ENCODE measurements at regions not wholly inside any gene's neighbourhood (a gene's known extent, or its start where the extent isn't known, plus 50 kb on each side); places are given as distances from the start of the nearest gene placed in this dataset.

GRCh38 chr13:30133554-30133912 lies 173.8 kb downstream of the KATNAL1 start:
- Histone ChIP-seq H2AFZ (ENCODE audit: low read depth) (no peak overlapping the region), H4K20me1 (ENCODE audit: insufficient read depth) (no peaks in the 10 kb centered on the region), H3K9me2 (no peaks in the 10 kb centered on the region), H3K36me3 (replicated peaks in 1 of 2; ENCODE audit: control insufficient read depth in 1 of 2, insufficient read depth in 2 of 2, low read length in 1 of 2) (no peaks in the 10 kb centered on the region), H3K9me3 (no peaks in the 10 kb centered on the region), H3K9ac (no peak overlapping the region), H3K27me3 (ENCODE audit: insufficient read depth) (no peaks in the 10 kb centered on the region), H3K4me3 (ENCODE audit: low read depth in 2 of 2, low read length in 1 of 2) (no peak overlapping the region), H3K27ac (ENCODE audit: low read depth in 2 of 2, low read length in 1 of 2) (no peak overlapping the region), H3K4me2 (no peak overlapping the region), H3K79me2 (ENCODE audit: insufficient read depth) (no peaks in the 10 kb centered on the region), H3K4me1 (ENCODE audit: control insufficient read depth in 1 of 2, insufficient read depth in 2 of 2, low read depth in 1 of 2, low read length in 1 of 2) (peaks cover 0 to 15% of the 10 kb centered on the region in 2 experiments; a peak in 2 of 4 replicates), H3F3A (replicated peaks; ENCODE audit: insufficient read depth) (no peaks in the 10 kb centered on the region)
- ChIA-PET POLR2A (no interaction called here), CTCF (interaction anchor here (0.7 to 5.2 kb wide), 22 partner anchors 10 to 911 kb away, joined by 3 to 74 read pairs (median 9); partner anchors contain the start of genes KATNAL1 and UBL3)
- 100% methylated on average over 6 of the region's 13 CpGs for WGBS (ENCODE audit: low lambda C conversion rate)
- TF ChIP-seq RCOR1 (IDR thresholded peaks at IDR 0.05; ENCODE audit: low read length) (no peak), NFIC (IDR thresholded peaks at IDR 0.05; ENCODE audit: borderline replicate concordance) (no peak), CTCF (IDR thresholded peaks at IDR 0.05) (no peak), SIN3A (IDR thresholded peaks at IDR 0.05; ENCODE audit: borderline replicate concordance, low read depth, low read length) (no peak), EP300 (IDR thresholded peaks at IDR 0.05; ENCODE audit: borderline replicate concordance in 1 of 2, low read depth in 1 of 2, low read length in 1 of 2) (no peak), ZBTB33 (IDR thresholded peaks at IDR 0.05; ENCODE audit: borderline replicate concordance, low read depth) (no peak), RFX5 (IDR thresholded peaks at IDR 0.05; ENCODE audit: low read length) (no peak), JUND (IDR thresholded peaks at IDR 0.05) (no peak), YY1 (IDR thresholded peaks at IDR 0.05; ENCODE audit: low read depth) (no peak), NRF1 (IDR thresholded peaks at IDR 0.05; ENCODE audit: low read depth, low read length) (no peak), ELF1 (IDR thresholded peaks at IDR 0.05) (no peak), MXI1 (IDR thresholded peaks at IDR 0.05; ENCODE audit: low read depth, low read length) (no peak), FOXJ3 (CRISPR knock-in tag; IDR thresholded peaks at IDR 0.05) (no peak), USF1 (IDR thresholded peaks at IDR 0.05; ENCODE audit: borderline replicate concordance, low read depth) (no peak), EZH2phosphoT487 (IDR thresholded peaks at IDR 0.05; ENCODE audit: borderline replicate concordance, low read depth) (no peak), TEAD4 (IDR thresholded peaks at IDR 0.05; ENCODE audit: borderline replicate concordance, insufficient read depth) (no peak), RAD21 (IDR thresholded peaks at IDR 0.05; ENCODE audit: low read length) (no peak)
- DNase-seq, result no peak

Data from SK-N-SH (cell line).